Lung (tissue), 11 donors: ENCODE measurements at regions not wholly inside any gene's neighbourhood (a gene's known extent, or its start where the extent isn't known, plus 50 kb on each side); places are given as distances from the start of the nearest gene placed in this dataset.
"Not testable (repeated sequence)": the region's sequence is repeated elsewhere in the genome, so short reads cannot be mapped to it uniquely, and the experiment has no call there.

Experiments
- ATAC-seq: fragments of 200-7000 bp; cut with Tn5 transposase; one replicate; pipeline ENCODE4 v1.9.1; 2020; ENCODE audit warnings: moderate number of reproducible peaks; ENCODE audit not compliant: insufficient read depth, low FRiP score
- DNase-seq, 3 donors: peaks; one replicate each; pipeline ENCODE4 v3.0.0-alpha.2; 2013 to 2017
- H3K27ac ChIP-seq, 2 donors: one replicate each; pipeline ENCODE4 v1.5.1; 2013; ENCODE audit warnings: mild to moderate bottlenecking in 2 of 2, moderate library complexity in 2 of 2, control low read depth in 1 of 2, inconsistent platforms in 1 of 2, low read depth in 1 of 2, low read length in 1 of 2
- H3K27me3 ChIP-seq, 3 donors: one replicate each; pipeline ENCODE4 v1.5.1; 2013; ENCODE audit warnings: low read length in 2 of 3; ENCODE audit not compliant: control insufficient read depth in 3 of 3, insufficient read depth in 3 of 3
- H3K36me3 ChIP-seq, 4 donors: one replicate each; pipeline ENCODE4 v1.5.1; 2013; ENCODE audit warnings: low read length in 4 of 4, mild to moderate bottlenecking in 1 of 4, moderate library complexity in 1 of 4; ENCODE audit not compliant: control insufficient read depth in 4 of 4, insufficient read depth in 4 of 4
- H3K4me1 ChIP-seq, 5 donors: one replicate each; pipeline ENCODE4 v1.5.1; 2013; ENCODE audit warnings: low read length in 5 of 5, mild to moderate bottlenecking in 2 of 5, moderate library complexity in 1 of 5; ENCODE audit not compliant: control insufficient read depth in 5 of 5, insufficient read depth in 5 of 5
- H3K4me3 ChIP-seq: one replicate; pipeline ENCODE4 v1.5.1; 2013; ENCODE audit warnings: mild to moderate bottlenecking, control low read depth, moderate library complexity
- H3K9ac ChIP-seq, 2 donors: one replicate each; pipeline ENCODE4 v1.5.1; 2013; ENCODE audit warnings: low read length in 2 of 2, control low read depth in 1 of 2; ENCODE audit not compliant: insufficient read depth in 1 of 2
- H3K9me3 ChIP-seq, 4 donors: one replicate each; pipeline ENCODE4 v1.5.1; 2013; ENCODE audit warnings: low read length in 3 of 4, mild to moderate bottlenecking in 1 of 4, moderate library complexity in 1 of 4; ENCODE audit not compliant: control insufficient read depth in 4 of 4, insufficient read depth in 3 of 4
- CTCF ChIP-seq: IDR thresholded peaks from 2 replicates; pipeline ENCODE4 v1.5.1; 2012; ENCODE audit warnings: mild to moderate bottlenecking; ENCODE audit errors: control extremely low read depth, extremely low read depth
- WGBS, 2 donors: extraction: QIAGEN DNeasy Blood & Tissue Kit; methylation state at CpG; one replicate each; pipeline ENCODE4 v1.1.7; 2013; 5-methylcytosine and 5-hydroxymethylcytosine counted together
- donor health status: control.
- donor health status: control.
- donor health status: Bipolar disorder and iron deficiency.
- donor health status: healthy.
- donor health status: DM: yes; HTN: yes; CAD: no.

DNA sequence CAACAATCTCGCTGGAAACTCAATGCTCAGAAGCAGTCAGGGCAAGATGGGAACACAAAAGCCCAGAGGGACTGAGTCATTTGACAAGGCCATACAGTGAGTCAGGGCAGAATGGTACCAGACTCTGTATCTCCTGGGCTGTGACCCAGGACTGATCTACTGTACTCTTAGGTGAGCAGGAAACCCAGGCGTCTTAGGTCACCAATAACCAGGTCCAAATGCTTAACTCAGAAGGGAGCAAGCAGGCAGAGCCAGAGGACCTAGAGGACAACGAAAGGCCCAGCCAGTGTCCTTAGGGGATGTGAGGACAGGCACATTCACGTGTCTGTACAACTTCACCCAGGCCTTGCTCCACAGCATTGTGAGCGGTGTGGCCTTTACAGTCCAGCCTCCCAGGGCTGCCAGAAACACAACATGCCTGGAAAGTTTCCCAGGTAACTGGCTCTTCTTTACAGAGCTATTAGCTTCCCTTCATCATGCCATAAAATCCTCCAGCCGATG is 69.9 kb downstream of the ARL6IP4 start:
- ATAC-seq = no peak
- Histone ChIP-seq H3K9me3 (no peaks in the 10 kb centered on the region), H3K36me3 (no peaks in the 10 kb centered on the region), H3K9ac (no peak overlapping the region), H3K27ac (peak overlapping the region in 1 of 2 donors; percentile 43), H3K4me1 (peaks cover 0 to 11% (median 10%) of the 10 kb centered on the region in 5 donors), H3K4me3 (no peak overlapping the region), H3K27me3 (no peaks in the 10 kb centered on the region)
- 85 to 91% methylated on average over 6 of the region's 6 CpGs for WGBS, 2 donors
- no peak for TF ChIP-seq CTCF
- no peak for DNase-seq

DNA sequence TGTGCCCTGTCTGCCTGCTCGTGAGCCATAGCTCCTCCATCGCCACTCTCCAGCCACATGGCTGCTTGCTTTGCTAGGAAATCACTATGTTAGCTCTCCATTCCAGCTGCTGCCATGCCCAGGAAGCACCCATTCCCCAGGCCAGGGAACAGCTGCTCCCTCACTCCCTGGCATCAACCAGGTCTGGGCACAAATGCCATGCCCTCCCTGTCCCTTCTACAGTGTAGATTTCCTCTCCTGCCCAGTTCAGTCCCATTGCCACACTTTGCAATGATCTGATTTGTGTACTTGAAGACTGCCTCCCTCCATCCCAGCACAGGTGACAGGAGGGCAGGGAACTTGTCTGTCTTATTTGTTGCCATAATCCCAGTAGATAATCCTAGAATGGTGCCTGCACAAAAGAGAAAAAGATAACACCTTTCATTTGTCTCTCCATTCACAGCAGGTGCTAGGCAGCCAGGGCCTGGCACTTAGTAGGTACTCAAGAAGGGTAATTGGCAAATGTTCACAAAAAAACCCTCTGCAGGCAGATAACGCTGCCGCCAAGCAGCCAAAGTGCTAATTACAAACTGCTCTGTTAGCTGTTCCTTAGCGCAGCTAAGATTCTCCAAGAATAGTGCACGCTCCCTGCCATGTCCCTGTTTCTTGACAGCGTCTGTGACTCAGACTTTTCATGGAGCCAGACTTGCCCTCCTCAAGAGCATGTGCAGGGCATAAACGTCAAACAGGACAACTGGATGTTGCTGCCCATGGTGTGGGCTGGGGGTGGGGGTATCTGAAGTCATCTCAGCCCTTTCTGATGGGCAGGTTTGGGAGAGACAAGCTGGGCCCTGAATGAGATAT is 69.1 kb downstream of the ARL6IP4 start:
- peaks cover 0 to 12% (median 10%) of the 10 kb centered on the region in 5 donors for H3K4me1 ChIP-seq
- DNase-seq (no peak), ATAC-seq (no peak)
- no peak overlapping the region for H3K4me3 ChIP-seq
- H3K36me3 ChIP-seq = no peaks in the 10 kb centered on the region
- H3K9me3 ChIP-seq = no peaks in the 10 kb centered on the region
- 79 to 94% methylated on average over 8 of the region's 8 CpGs for WGBS, 2 donors
- H3K9ac ChIP-seq = no peak overlapping the region
- no peaks in the 10 kb centered on the region for H3K27me3 ChIP-seq
- TF ChIP-seq CTCF = no peak
- peak overlapping the region in 1 of 2 donors; percentile 62 for H3K27ac ChIP-seq

- not testable (repeated sequence) for H3K27ac ChIP-seq, H3K9ac ChIP-seq, H3K36me3 ChIP-seq, DNase-seq, ATAC-seq, H3K27me3 ChIP-seq, H3K4me3 ChIP-seq, H3K9me3 ChIP-seq
- 85 to 98% methylated on average over 3 of the region's 3 CpGs for WGBS, 2 donors
- peaks cover 0 to 19% (median 10%) of the 10 kb centered on the region in 5 donors for H3K4me1 ChIP-seq
These were observed 67.4 kb downstream of the ARL6IP4 start for GRCh38 chr12:123047892-123048291.

- no peak overlapping the region for H3K4me3 ChIP-seq
- DNase-seq = no peak
- no peaks in the 10 kb centered on the region for H3K36me3 ChIP-seq
- peaks cover 0 to 24% (median 14%) of the 10 kb centered on the region in 5 donors for H3K4me1 ChIP-seq
- no peak overlapping the region for H3K9ac ChIP-seq
- TF ChIP-seq CTCF = no peak
- no peaks in the 10 kb centered on the region for H3K9me3 ChIP-seq
- WGBS, 2 donors = 50 to 54% methylated on average over 1 of the region's 1 CpG
- H3K27me3 ChIP-seq = no peaks in the 10 kb centered on the region
- no peak for ATAC-seq
- H3K27ac ChIP-seq = no peak overlapping the region
These were observed 66.8 kb downstream of the ARL6IP4 start for GRCh38 chr12:123047289-123047688.
